Naive thymus-derived CD4-positive, alpha-beta T cell (primary cell): ENCODE measurements at regions not wholly inside any gene's neighbourhood (a gene's known extent, or its start where the extent isn't known, plus 50 kb on each side); places are given as distances from the start of the nearest gene placed in this dataset.

Source experiments
- ATAC-seq: fragments of 150-1000 bp; cut with Tn5 transposase; 2 replicates; pipeline ENCODE4 v1.10.0; 2021; ENCODE audit warnings: mild to moderate bottlenecking, moderate library complexity
- CTCF ChIA-PET: fragments of 350-600 bp; sonication (Branson Sonifier 250); formaldehyde crosslinking; loops from one replicate; lab custom pipeline; 2021; ENCODE audit warnings: antibody characterized with exemption; lab: Charles Lee
- POLR2A ChIA-PET: fragments of 350-600 bp; sonication (Branson Sonifier 250); formaldehyde crosslinking; loops from one replicate; lab custom pipeline; 2021; ENCODE audit warnings: antibody characterized with exemption, inconsistent platforms; lab: Charles Lee
- DNase-seq, 9 donors: peaks; one replicate each; pipeline versions ENCODE4 v3.0.0 to v3.0.0-alpha.2; 2020 to 2022; ENCODE audit warnings: mixed read lengths in 1 of 9
- H3K27ac ChIP-seq: one replicate; pipeline ENCODE4 v1.7.0; 2013; ENCODE audit warnings: mild to moderate bottlenecking, low read depth, low read length, moderate library complexity
- H3K27me3 ChIP-seq, 2 donors: one replicate each; pipeline ENCODE4 v1.7.0; 2013; ENCODE audit warnings: low read length in 2 of 2, mild to moderate bottlenecking in 2 of 2, moderate library complexity in 2 of 2; ENCODE audit not compliant: control insufficient read depth in 2 of 2, insufficient read depth in 2 of 2
- H3K36me3 ChIP-seq, 3 experiments: 1 replicate in 2 of 3; 2 replicates in 1 of 3; pipeline ENCODE4 v1.7.0; 2013; ENCODE audit warnings: low read length in 3 of 3, mild to moderate bottlenecking in 3 of 3, moderate library complexity in 1 of 3; ENCODE audit not compliant: insufficient read depth in 3 of 3, control insufficient read depth in 2 of 3
- H3K4me1 ChIP-seq, 2 donors: one replicate each; pipeline ENCODE4 v1.7.0; 2013; ENCODE audit warnings: low read length in 2 of 2, mild to moderate bottlenecking in 2 of 2, moderate library complexity in 1 of 2; ENCODE audit not compliant: control insufficient read depth in 2 of 2, insufficient read depth in 2 of 2
- H3K4me3 ChIP-seq: 2 replicates; pipeline ENCODE4 v1.7.0; 2013; ENCODE audit warnings: mild to moderate bottlenecking, low read length
- H3K9me3 ChIP-seq, 3 experiments: 1 replicate in 2 of 3; 2 replicates in 1 of 3; pipeline ENCODE4 v1.7.0; 2013; ENCODE audit warnings: low read length in 3 of 3; ENCODE audit not compliant: control insufficient read depth in 2 of 3
- H3K27ac Mint-ChIP-seq, 9 donors: one replicate each; pipeline ENCODE4 v1.8.0; 2020 to 2022; ENCODE audit warnings: mixed read lengths in 9 of 9, mild to moderate bottlenecking in 8 of 9, moderate library complexity in 5 of 9, inconsistent platforms in 2 of 9
- H3K27me3 Mint-ChIP-seq, 5 donors: one replicate each; pipeline ENCODE4 v1.8.0; 2021 to 2022; ENCODE audit warnings: mixed read lengths in 5 of 5, mild to moderate bottlenecking in 1 of 5
- H3K36me3 Mint-ChIP-seq, 5 donors: one replicate each; pipeline ENCODE4 v1.8.0; 2020 to 2022; ENCODE audit warnings: mixed read lengths in 5 of 5, mild to moderate bottlenecking in 3 of 5, inconsistent platforms in 1 of 5
- H3K4me1 Mint-ChIP-seq, 7 donors: one replicate each; pipeline ENCODE4 v1.8.0; 2020 to 2022; ENCODE audit warnings: mixed read lengths in 7 of 7, mild to moderate bottlenecking in 3 of 7, inconsistent platforms in 1 of 7
- H3K4me3 Mint-ChIP-seq, 10 donors: one replicate each; pipeline ENCODE4 v1.8.0; 2020 to 2022; ENCODE audit warnings: mild to moderate bottlenecking in 10 of 10, mixed read lengths in 10 of 10, moderate library complexity in 6 of 10, inconsistent platforms in 2 of 10
- H3K9me3 Mint-ChIP-seq, 11 donors: one replicate each; pipeline ENCODE4 v1.8.0; 2020 to 2022; ENCODE audit warnings: mixed read lengths in 11 of 11, mild to moderate bottlenecking in 4 of 11, inconsistent platforms in 1 of 11, moderate library complexity in 1 of 11
- intact Hi-C, 2 donors: fragments of 100-400 bp; cut with micrococcal nuclease; formaldehyde crosslinking; loops; one replicate each; pipeline ENCODE4 v1.15.1; 2023

DNA sequence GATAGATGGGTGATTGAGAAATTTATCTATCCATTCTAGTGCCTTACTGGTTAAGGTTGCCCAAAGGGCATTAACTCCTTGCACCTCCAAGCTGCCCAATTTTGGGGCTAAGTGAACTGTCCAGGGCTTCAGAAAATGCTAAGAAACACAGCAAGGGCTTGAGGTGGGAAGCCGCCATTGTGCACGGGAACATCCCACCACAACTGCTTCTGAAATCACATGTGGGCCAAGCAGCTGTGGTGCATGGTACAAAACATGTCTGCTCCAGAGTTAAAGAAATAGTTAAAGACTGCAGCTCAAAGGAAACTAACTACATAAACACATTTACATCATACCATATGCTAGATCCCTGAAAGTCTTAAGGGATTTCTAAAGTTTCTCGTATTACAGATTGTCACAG is 144.3 kb upstream of the NDST3 start:
- H3K27ac ChIP-seq = no peak overlapping the region
- DNase-seq (no peak), ATAC-seq (no peak)
- Mint-ChIP-seq H3K9me3 (peaks cover 0 to 7% (median 4%) of the 10 kb centered on the region in 11 donors), H3K4me3 (no peak overlapping the region), H3K27me3 (no peaks in the 10 kb centered on the region), H3K27ac (no peak overlapping the region), H3K36me3 (no peaks in the 10 kb centered on the region), H3K4me1 (no peaks in the 10 kb centered on the region)
- H3K27me3 ChIP-seq = no peaks in the 10 kb centered on the region
- H3K9me3 ChIP-seq = no peaks in the 10 kb centered on the region
- intact Hi-C loops = no loop called here
- CTCF ChIA-PET = no interaction called here
- H3K4me3 ChIP-seq = no peak overlapping the region
- POLR2A ChIA-PET = no interaction called here
- H3K36me3 ChIP-seq = no peaks in the 10 kb centered on the region
- no peaks in the 10 kb centered on the region for H3K4me1 ChIP-seq

DNA sequence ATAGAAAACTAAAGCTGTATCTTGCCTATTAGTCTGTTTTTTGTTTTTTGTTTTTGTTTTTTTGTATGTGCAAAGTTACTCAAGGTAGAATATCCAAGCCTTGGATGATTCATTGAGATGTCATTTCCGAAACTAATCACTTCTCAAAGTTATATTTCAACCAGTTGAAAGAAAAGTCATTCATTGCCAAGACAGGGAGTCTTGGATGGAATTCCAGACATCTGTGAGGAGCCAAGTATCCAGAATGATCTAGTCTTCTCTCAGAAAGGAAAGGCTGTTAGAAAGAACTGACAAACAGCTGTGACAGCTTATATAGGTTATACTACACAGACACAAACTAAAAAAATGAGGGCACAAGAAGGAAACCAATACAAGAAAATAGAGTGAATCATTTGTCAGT is 141.1 kb upstream of the NDST3 start:
- H3K27me3 Mint-ChIP-seq = no peaks in the 10 kb centered on the region
- Histone ChIP-seq H3K4me3 (no peak overlapping the region), H3K27me3 (no peaks in the 10 kb centered on the region), H3K36me3 (no peaks in the 10 kb centered on the region), H3K27ac (no peak overlapping the region), H3K4me1 (no peaks in the 10 kb centered on the region), H3K9me3 (no peaks in the 10 kb centered on the region)
- H3K27ac Mint-ChIP-seq = no peak overlapping the region
- DNase-seq = no peak
- ATAC-seq = no peak
- H3K36me3 Mint-ChIP-seq = no peaks in the 10 kb centered on the region
- no peaks in the 10 kb centered on the region for H3K4me1 Mint-ChIP-seq
- ChIA-PET POLR2A (no interaction called here), CTCF (no interaction called here)
- no peak overlapping the region for H3K4me3 Mint-ChIP-seq
- H3K9me3 Mint-ChIP-seq = peaks cover 0 to 11% (median 2%) of the 10 kb centered on the region in 11 donors
- intact Hi-C loops = no loop called here

DNA sequence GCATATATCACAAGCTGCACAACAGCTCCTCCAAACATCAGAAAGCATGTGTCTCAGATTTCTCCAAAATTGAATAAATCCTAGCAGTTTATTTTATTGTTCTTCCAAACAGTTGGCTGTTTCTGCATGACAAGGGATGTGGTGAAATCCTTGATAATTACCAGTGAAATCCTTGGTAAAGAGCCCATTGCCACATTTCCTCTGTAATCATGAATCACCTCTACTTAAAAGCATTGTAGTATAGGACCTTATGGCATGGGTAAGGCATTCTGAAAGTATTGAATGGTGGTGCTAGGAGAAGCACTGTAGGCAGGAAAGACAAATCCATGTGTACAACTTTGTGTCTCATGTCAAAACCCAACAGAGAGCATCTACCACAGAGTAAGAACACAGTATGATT is 135.8 kb upstream of the NDST3 start:
- Mint-ChIP-seq H3K4me1 (no peaks in the 10 kb centered on the region), H3K4me3 (no peak overlapping the region), H3K27me3 (no peaks in the 10 kb centered on the region), H3K36me3 (no peaks in the 10 kb centered on the region), H3K9me3 (peaks cover 0 to 11% (median 2%) of the 10 kb centered on the region in 11 donors), H3K27ac (no peak overlapping the region)
- H3K9me3 ChIP-seq = no peaks in the 10 kb centered on the region
- intact Hi-C loops = no loop called here
- no peak overlapping the region for H3K27ac ChIP-seq
- DNase-seq (no peak), ATAC-seq (no peak)
- H3K4me3 ChIP-seq = no peak overlapping the region
- ChIA-PET CTCF (no interaction called here), POLR2A (no interaction called here)
- no peaks in the 10 kb centered on the region for H3K36me3 ChIP-seq
- H3K4me1 ChIP-seq = no peaks in the 10 kb centered on the region
- H3K27me3 ChIP-seq = no peaks in the 10 kb centered on the region

DNA sequence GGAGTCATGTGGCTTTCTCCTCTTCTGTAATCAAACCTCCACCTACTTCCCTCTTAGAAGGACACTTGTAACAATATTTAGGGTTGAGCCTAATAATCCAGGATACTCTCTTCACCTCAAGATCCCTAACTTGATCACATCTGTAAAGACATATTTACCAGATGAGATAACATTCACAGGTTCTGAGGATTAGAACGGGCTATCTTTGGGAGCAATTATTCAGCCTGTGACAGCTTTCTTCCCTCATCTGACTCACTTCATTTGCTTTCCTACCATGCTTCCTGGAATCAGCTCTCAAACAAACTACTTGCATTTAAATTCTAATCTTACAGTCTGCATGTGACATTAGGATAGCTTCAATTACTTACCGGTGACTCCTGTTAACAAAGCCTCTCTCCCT is 133.5 kb upstream of the NDST3 start:
- intact Hi-C loops = no loop called here
- DNase-seq (no peak), ATAC-seq (no peak)
- no peak overlapping the region for H3K4me3 Mint-ChIP-seq
- peaks cover 0 to 11% (median 2%) of the 10 kb centered on the region in 11 donors for H3K9me3 Mint-ChIP-seq
- Histone ChIP-seq H3K27ac (no peak overlapping the region), H3K36me3 (no peaks in the 10 kb centered on the region), H3K4me3 (no peak overlapping the region), H3K4me1 (no peaks in the 10 kb centered on the region), H3K27me3 (no peaks in the 10 kb centered on the region), H3K9me3 (no peaks in the 10 kb centered on the region)
- CTCF ChIA-PET = no interaction called here
- no peaks in the 10 kb centered on the region for H3K36me3 Mint-ChIP-seq
- peaks cover 0 to 2% (median 0%) of the 10 kb centered on the region in 7 donors for H3K4me1 Mint-ChIP-seq
- no peak overlapping the region for H3K27ac Mint-ChIP-seq
- H3K27me3 Mint-ChIP-seq = no peaks in the 10 kb centered on the region
- POLR2A ChIA-PET = no interaction called here

DNA sequence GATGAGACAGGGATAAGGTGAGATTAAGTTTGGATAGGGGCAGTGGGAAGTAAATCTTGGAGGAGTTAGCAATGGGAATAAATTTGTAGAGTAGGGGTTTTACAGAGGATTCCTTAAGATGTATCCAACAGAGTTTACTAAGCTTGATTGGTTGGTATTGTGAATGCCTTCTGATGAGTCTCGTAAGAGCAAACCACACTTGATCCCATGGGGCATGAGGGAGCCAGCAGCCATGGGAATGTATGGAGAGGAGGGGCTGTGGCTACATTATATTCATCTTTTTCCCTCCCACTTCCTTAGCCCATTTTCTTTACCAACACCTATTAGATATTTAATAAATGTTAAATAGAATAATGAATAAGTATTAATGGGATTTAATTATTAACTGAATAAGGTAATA is 126.6 kb upstream of the NDST3 start:
- no peaks in the 10 kb centered on the region for H3K36me3 ChIP-seq
- Mint-ChIP-seq H3K9me3 (peaks cover 0 to 5% (median 0%) of the 10 kb centered on the region in 11 donors), H3K27me3 (no peaks in the 10 kb centered on the region), H3K27ac (no peak overlapping the region), H3K4me3 (no peak overlapping the region), H3K4me1 (peaks cover 0 to 2% (median 0%) of the 10 kb centered on the region in 7 donors), H3K36me3 (no peaks in the 10 kb centered on the region)
- CTCF ChIA-PET = no interaction called here
- H3K9me3 ChIP-seq = no peaks in the 10 kb centered on the region
- intact Hi-C loops = no loop called here
- DNase-seq = no peak
- no peaks in the 10 kb centered on the region for H3K27me3 ChIP-seq
- H3K4me1 ChIP-seq = no peaks in the 10 kb centered on the region
- H3K27ac ChIP-seq = no peak overlapping the region
- no peak for ATAC-seq
- H3K4me3 ChIP-seq = no peak overlapping the region
- POLR2A ChIA-PET = no interaction called here

DNA sequence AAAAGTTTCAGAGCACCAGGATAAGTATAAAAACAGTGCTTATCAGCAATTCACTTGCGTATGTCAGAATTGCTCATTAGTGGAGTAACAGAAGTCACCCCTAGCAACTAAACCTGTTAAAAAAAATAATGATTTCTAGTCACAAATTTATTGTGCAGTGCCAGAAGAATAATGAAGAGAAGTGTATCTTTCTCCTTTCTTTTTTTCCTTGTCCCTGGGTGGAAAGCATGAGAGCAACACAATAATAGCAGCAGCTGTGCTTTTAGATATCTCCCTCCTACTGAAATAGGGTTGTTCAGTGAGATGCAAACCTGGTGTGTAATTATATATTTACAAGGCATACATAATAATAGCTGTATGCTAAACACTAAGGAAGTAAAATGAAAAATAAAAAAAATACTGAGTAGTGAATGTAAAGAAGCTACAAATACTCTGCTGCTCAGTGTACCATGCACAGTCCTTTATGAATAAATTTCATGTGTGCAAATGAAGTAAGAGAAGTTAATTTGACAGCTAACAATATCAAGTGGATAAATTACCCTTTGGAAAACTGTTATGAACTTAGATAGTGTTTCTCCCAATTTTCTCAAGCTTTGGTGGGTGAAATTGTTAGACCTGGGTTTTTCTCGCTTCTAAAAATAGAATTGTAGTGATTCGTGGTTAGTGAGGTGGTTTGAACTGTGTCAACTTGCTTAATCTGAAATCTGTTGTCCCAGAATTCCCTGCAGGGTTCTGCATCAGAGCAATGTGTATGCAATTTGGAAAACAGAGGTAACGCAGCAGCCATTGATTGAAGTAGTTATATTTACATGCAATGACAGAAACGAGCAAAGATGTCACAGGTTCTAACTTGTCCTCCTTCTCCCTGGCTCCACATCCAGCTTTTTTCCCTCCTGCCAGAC is 125.7 kb upstream of the NDST3 start:
- intact Hi-C loops = no loop called here
- Mint-ChIP-seq H3K36me3 (no peaks in the 10 kb centered on the region), H3K27ac (no peak overlapping the region), H3K9me3 (peaks cover 0 to 5% (median 0%) of the 10 kb centered on the region in 11 donors), H3K4me1 (peaks cover 0 to 2% (median 0%) of the 10 kb centered on the region in 7 donors), H3K4me3 (no peak overlapping the region), H3K27me3 (no peaks in the 10 kb centered on the region)
- Histone ChIP-seq H3K4me3 (no peak overlapping the region), H3K27ac (no peak overlapping the region), H3K4me1 (no peaks in the 10 kb centered on the region), H3K27me3 (no peaks in the 10 kb centered on the region), H3K36me3 (no peaks in the 10 kb centered on the region), H3K9me3 (no peaks in the 10 kb centered on the region)
- ChIA-PET CTCF (no interaction called here), POLR2A (no interaction called here)
- DNase-seq = no peak
- no peak for ATAC-seq

DNA sequence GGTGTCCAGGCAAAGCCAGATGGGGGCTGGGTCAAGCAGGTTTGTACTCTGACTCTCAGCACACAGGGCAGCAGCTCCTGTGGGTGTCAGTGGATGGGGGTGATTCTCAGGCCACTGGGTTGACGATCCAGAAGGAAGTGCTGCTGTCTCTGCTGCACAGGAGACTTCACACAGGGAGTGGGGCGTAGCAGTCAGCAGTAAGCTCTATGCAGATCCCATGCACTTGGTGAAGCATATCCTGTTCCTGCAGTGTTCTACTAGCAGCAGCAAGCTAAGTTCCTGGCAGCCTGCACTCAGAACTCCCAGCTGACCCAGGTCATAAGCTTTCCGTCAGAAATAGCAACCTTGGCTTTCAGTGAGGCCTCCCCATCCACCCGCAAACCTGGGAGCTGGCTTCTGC is 117.6 kb upstream of the NDST3 start:
- CTCF ChIA-PET = no interaction called here
- Mint-ChIP-seq H3K4me3 (no peak overlapping the region), H3K36me3 (peaks cover 0 to 3% (median 0%) of the 10 kb centered on the region in 5 donors), H3K27me3 (peaks cover 0 to 8% (median 5%) of the 10 kb centered on the region in 5 donors), H3K4me1 (no peaks in the 10 kb centered on the region), H3K9me3 (peaks cover 0 to 23% (median 0%) of the 10 kb centered on the region in 11 donors), H3K27ac (no peak overlapping the region)
- POLR2A ChIA-PET = no interaction called here
- Histone ChIP-seq H3K4me3 (no peak overlapping the region), H3K27ac (no peak overlapping the region), H3K9me3 (no peaks in the 10 kb centered on the region), H3K4me1 (no peaks in the 10 kb centered on the region), H3K27me3 (no peaks in the 10 kb centered on the region), H3K36me3 (no peaks in the 10 kb centered on the region)
- no peak for ATAC-seq
- intact Hi-C loops = no loop called here
- DNase-seq = no peak
